ENCODE measurements at regions not wholly inside any gene's neighbourhood (a gene's known extent, or its start where the extent isn't known, plus 50 kb on each side); places are given as distances from the start of the nearest gene placed in this dataset.

DNA sequence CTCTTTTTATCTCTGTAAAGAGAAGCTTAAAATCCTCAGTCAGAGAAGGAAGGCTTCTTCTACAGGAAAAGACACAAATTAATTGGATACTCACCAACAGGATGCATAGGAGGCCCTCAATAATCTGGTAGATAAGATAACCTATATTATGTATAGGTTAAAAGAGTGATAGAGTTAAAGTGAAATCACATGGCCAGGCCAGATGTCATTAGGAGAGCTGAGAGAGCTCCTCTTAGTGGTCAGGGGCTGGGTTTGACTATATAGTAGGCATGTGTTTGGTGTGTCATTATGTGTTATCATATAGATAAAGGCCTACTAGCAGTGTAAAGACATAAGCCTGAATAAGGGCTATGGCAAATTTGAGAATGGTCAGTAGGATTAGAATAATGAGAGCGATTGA is 479.3 kb downstream of the EPHA3 start:
- intact Hi-C loops (cut with DNase I) = no loop called here

GRCh38 chr3:89606151-89606550 is 498.7 kb downstream of the EPHA3 start:
- DNase-seq = no peak
- intact Hi-C loops (cut with DNase I) = no loop called here
- Histone ChIP-seq H3K4me1 (no peaks in the 10 kb centered on the region), H3K27ac (no peak overlapping the region), H3K36me3 (no peaks in the 10 kb centered on the region), H3K27me3 (no peaks in the 10 kb centered on the region), H3K4me3 (no peak overlapping the region), H3K9me3 (no peaks in the 10 kb centered on the region)
- 33% methylated on average over 1 of the region's 1 CpG for WGBS (ENCODE audit: insufficient coverage, low coverage, low lambda C conversion rate, missing lambda C conversion rate)
- no peak for ATAC-seq
- TF ChIP-seq, protein P1, sequence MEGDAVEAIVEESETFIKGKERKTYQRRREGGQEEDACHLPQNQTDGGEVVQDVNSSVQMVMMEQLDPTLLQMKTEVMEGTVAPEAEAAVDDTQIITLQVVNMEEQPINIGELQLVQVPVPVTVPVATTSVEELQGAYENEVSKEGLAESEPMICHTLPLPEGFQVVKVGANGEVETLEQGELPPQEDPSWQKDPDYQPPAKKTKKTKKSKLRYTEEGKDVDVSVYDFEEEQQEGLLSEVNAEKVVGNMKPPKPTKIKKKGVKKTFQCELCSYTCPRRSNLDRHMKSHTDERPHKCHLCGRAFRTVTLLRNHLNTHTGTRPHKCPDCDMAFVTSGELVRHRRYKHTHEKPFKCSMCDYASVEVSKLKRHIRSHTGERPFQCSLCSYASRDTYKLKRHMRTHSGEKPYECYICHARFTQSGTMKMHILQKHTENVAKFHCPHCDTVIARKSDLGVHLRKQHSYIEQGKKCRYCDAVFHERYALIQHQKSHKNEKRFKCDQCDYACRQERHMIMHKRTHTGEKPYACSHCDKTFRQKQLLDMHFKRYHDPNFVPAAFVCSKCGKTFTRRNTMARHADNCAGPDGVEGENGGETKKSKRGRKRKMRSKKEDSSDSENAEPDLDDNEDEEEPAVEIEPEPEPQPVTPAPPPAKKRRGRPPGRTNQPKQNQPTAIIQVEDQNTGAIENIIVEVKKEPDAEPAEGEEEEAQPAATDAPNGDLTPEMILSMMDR (IDR thresholded peaks at IDR 0.05) = no peak
- no peak for TF ChIP-seq POLR2A (IDR thresholded peaks at IDR 0.05)

More for the DNA sequence above, 479.3 kb downstream of the EPHA3 start:
- Histone ChIP-seq H3K9me3 (no peaks in the 10 kb centered on the region), H3K27me3 (no peaks in the 10 kb centered on the region), H3K27ac (no peak overlapping the region), H3K4me1 (no peaks in the 10 kb centered on the region), H3K36me3 (no peaks in the 10 kb centered on the region), H3K4me3 (no peak overlapping the region)
- no peak for TF ChIP-seq POLR2A (IDR thresholded peaks at IDR 0.05)
- TF ChIP-seq, protein P1 (IDR thresholded peaks at IDR 0.05) = no peak
- no peak for DNase-seq
- WGBS (ENCODE audit: insufficient coverage, low coverage, low lambda C conversion rate, missing lambda C conversion rate) = 56% methylated on average over 1 of the region's 1 CpG
- no peak for ATAC-seq

GRCh38 chr3:89612027-89612426 is 504.6 kb downstream of the EPHA3 start:
- Histone ChIP-seq H3K27ac (no peak overlapping the region), H3K4me1 (no peaks in the 10 kb centered on the region), H3K9me3 (no peaks in the 10 kb centered on the region), H3K27me3 (no peaks in the 10 kb centered on the region), H3K36me3 (no peaks in the 10 kb centered on the region), H3K4me3 (no peak overlapping the region)
- no peak for ATAC-seq
- intact Hi-C loops (cut with DNase I) = no loop called here
- WGBS (ENCODE audit: insufficient coverage, low coverage, low lambda C conversion rate, missing lambda C conversion rate) = 67% methylated on average over 1 of the region's 1 CpG
- no peak for DNase-seq
- no peak for TF ChIP-seq POLR2A (IDR thresholded peaks at IDR 0.05)
- TF ChIP-seq, protein P1 (IDR thresholded peaks at IDR 0.05) = no peak

- H3K4me1 ChIP-seq = no peaks in the 10 kb centered on the region
- intact Hi-C loops (cut with DNase I) = no loop called here
- no peak overlapping the region for H3K4me3 ChIP-seq
- no peak for ATAC-seq
- H3K36me3 ChIP-seq = no peaks in the 10 kb centered on the region
- no peak for DNase-seq
- H3K9me3 ChIP-seq = no peaks in the 10 kb centered on the region
- H3K27me3 ChIP-seq = no peaks in the 10 kb centered on the region
- no peak overlapping the region for H3K27ac ChIP-seq
- 18% methylated on average over 1 of the region's 1 CpG for WGBS (ENCODE audit: insufficient coverage, low coverage, low lambda C conversion rate, missing lambda C conversion rate)
- TF ChIP-seq POLR2A (IDR thresholded peaks at IDR 0.05) = no peak
- TF ChIP-seq, protein P1 (IDR thresholded peaks at IDR 0.05) = no peak
These were observed 505.8 kb downstream of the EPHA3 start for GRCh38 chr3:89613241-89613640.

DNA sequence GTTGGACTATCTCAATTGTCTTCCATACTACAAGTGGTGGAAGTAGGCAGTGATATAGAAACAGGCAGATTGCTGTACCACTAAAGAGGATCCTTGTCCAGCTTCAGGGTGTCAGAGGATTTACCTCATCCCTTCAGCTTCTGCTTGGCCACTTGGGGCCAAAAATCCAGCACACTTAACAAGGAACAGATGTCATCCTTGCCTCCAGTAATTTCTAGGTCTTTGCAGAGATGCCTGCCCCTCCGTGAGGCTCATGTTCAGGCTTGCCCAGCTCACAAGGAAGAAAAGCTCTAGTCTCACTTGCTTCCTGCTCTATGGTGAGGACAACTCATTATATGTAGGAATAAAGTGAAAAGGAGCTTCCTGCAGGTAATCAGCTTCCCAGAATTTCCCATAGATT is 510.3 kb downstream of the EPHA3 start:
- no peaks in the 10 kb centered on the region for H3K9me3 ChIP-seq
- no peak for DNase-seq
- WGBS (ENCODE audit: insufficient coverage, low coverage, low lambda C conversion rate, missing lambda C conversion rate) = 23% methylated on average over 1 of the region's 1 CpG
- H3K27me3 ChIP-seq = no peaks in the 10 kb centered on the region
- intact Hi-C loops (cut with DNase I) = no loop called here
- no peaks in the 10 kb centered on the region for H3K36me3 ChIP-seq
- H3K4me1 ChIP-seq = no peaks in the 10 kb centered on the region
- no peak overlapping the region for H3K4me3 ChIP-seq
- no peak for TF ChIP-seq POLR2A (IDR thresholded peaks at IDR 0.05)
- TF ChIP-seq, protein P1 (IDR thresholded peaks at IDR 0.05) = no peak
- no peak for ATAC-seq
- no peak overlapping the region for H3K27ac ChIP-seq
